ENCODE measurements at regions not wholly inside any gene's neighbourhood (a gene's known extent, or its start where the extent isn't known, plus 50 kb on each side); places are given as distances from the start of the nearest gene placed in this dataset.
"Not testable (repeated sequence)": the region's sequence is repeated elsewhere in the genome, so short reads cannot be mapped to it uniquely, and the experiment has no call there.

DNA sequence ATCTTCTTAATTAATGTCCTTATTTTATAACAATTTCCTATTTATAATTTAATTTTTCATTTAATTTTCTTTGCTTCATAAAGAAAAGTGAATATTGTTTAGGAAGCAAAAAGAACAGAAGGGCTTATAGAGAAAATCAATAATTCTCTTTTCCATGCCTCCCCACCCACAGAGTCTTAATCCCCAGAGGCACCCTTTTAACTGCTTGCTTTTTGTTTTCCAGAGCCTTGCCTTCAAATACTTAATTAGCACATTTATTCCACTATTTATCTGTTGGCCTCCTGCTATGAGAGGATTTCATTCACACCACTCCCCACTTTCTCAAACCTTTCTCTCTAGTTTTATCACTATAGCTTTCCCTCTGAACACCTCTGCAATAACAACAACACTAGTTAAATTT is 373.6 kb downstream of the MBD2 start:
- intact Hi-C loops (cut with DNase I, micrococcal nuclease): no loop called here
- ATAC-seq: no peak
- no peak for DNase-seq

DNA sequence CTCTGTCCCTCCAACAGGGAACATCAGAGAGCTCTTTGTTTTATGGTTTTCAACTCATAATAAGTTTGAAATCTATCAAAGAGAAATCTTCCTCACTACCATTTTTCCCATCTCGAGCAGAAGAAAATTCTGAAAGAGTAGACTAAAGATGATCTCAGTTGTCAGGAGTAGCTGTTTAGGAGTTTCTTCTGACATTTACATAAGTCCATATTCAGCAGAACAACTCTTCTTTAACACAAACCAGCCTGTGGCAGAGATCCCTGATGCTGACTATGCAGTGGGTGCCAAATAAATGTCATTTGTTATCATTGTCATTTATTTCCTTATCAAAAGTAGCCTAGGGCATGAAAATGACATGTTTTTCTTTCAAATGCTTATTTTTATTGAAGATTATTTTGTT is 380.7 kb downstream of the MBD2 start:
- no peak for DNase-seq
- no peak for ATAC-seq
- intact Hi-C loops (cut with DNase I, micrococcal nuclease): no loop called here

DNA sequence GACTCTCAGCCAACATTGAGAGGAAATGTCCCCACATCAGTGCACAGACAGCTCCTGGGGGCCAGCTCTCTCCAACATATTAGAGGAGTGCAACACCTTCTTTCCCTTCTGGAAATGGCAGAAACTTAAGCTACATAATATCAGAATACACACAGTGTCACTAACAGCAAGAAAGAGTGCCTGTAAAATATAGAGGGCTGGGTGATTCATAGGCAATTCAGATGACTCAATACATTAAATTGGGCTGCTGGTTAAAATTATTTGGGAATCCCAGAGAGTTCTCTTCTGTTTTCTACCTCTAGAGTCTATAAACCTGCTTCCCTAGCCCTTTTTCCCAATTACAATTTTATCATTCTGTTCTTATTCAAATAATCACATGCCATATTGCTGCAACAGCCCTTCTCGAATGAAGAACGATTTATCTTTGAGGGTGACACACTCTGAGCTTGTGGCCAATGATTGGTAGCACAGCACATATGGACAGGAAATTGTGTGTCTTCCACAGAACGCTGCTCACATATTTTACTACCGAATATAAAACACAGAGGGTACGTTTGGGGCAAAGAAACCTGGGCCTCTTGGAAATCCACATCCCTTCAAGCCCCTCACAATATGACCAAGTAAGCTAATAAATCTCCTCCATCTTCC is 381.2 kb downstream of the MBD2 start:
- intact Hi-C loops (cut with DNase I, micrococcal nuclease): no loop called here
- ATAC-seq (no peak), DNase-seq (no peak)

DNA sequence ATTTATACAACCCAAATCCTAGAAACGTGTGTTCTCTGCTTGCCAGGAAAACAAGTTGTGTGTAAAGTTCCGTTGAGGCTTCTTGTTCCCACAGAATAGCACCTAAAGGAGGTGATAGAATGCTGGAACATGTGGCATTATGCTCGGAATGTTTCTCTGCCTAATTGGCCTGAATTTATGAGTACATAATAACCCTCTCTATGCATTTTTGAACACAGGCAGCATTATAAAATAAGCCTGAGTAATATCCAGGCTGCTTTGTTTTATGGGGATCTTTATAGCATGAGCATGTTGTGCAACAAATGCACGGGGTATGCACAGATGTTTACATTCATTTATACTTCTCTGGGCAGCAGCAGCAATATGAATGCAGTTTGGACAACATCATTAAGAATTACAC is 385.7 kb downstream of the MBD2 start:
- peak; percentile 76 for ATAC-seq
- intact Hi-C loops (cut with DNase I, micrococcal nuclease): no loop called here
- DNase-seq: no peak

DNA sequence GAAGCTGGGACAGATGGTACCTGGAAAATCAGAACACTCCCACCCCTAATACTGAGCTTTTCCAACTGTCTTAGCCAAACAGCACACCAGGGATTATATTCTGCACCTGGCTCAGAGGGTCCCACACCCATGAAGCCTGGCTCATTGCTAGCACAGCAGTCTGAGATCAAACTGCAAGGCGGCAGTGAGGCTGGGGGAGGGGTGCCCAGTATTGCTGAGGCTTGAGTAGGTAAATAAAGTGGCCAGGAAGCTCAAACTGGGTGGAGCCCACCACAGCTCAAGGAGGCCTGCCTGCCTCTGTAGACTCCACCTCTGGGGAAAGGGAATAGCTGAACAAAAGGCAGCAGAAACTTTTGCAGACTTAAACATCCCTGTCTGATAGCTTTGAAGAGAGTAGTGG is 403.3 kb downstream of the MBD2 start:
- DNase-seq: peak in 1 of 2 donors; percentile 31
- intact Hi-C loops (cut with DNase I, micrococcal nuclease); ATAC-seq: not testable (repeated sequence)

DNA sequence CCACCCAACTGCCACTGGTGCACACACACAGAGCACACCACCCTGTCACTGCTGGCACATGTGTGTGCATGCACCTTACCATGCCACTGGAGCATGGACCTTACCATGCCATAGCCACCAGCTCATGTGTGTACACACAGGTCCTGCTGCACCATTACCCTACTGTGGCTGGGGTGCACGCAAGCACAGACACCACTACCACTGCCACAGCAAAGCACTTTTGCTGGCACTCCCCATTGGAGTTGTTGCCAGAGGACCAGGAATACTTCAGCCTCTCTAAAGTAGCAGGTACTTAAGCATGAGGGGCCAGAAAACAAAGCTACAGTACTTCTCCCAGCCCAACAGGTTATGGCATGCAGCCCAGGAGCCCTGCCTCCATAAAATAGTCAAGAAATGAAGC is 404.8 kb downstream of the MBD2 start:
- no peak for DNase-seq
- intact Hi-C loops (cut with DNase I, micrococcal nuclease): no loop called here
- ATAC-seq: no peak

DNA sequence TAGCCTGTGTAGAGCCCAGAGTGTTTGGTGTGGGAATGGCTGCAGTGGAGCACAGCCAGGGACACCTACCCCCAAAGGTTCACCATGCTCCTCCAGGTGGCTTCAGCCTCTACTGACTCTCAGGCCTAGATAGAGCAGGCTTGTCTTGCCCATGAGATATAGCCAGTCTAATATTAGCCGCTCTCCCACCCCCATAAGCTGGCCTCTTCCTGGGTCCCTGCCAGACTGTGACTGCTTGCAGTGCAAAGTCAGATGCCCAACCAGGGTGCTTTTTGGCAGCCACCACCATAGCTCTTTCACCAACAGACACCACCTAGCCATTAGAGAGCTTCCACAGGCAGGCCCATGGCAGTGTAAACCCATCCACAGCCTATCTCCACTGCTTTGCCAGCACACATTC is 405.3 kb downstream of the MBD2 start:
- no peak for ATAC-seq
- no peak for DNase-seq
- intact Hi-C loops (cut with DNase I, micrococcal nuclease): no loop called here

DNA sequence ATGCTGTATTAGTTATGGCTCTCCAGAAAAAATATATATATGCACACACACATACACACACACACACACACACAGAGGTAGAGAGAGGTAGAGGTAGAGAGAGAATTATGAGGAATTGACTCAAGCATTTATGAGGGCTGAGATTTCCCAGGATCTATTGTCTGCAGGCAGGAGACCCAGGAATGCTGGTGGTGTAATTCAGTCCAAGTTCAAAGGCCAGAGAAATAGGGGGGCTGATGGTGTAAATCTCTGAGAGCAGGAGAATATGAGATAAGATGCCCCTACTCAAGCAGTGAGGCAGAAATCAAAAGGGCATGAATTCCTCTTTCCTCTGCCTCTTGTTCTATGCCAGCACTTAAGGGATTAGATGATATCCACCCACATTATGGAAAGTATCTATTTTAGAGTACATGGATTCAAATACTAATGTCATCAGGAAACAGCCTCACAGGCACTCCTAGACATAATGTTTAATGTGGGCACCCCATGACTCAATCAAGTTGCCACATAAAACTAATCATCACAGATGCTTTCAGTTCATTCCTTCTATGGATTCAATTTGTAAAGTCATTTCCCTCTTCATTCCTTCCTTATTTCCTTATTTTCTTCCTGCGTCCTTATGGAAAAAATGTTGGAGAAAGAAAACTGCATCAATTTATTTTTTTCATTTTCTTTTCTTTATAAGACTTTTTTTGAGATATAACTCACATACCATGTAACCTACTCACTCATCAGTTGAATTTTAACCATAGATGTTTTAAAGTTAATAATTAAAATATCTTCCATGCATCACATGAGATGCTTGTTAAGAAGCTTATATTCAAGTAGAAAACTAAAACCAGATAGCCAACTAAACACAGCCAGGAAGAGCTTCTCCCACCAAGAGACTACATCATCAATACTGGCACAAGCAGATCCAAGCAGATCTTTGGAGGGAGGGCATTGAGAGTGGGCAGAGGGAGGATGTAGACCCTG is 406.2 kb downstream of the MBD2 start:
- ATAC-seq (no peak), DNase-seq (no peak)
- intact Hi-C loops (cut with DNase I, micrococcal nuclease): no loop called here

DNA sequence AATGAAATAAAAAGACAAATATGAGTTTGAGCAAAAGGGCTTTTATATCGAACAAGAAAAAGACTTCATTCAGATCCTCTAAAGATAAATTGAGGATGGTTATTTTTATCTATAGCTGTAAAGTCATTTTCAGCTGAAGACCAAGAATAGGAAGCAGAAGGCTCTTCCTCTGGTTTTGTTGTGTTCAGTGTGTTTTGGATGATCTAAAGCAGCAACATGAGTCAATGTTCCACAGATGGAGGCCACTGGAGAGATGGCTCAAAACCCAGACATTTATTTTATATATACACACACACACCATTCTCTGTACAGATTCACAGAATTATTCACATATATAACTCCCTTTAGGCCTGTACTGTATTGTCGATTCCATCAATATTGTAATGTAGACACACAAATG is 424.3 kb downstream of the MBD2 start:
- ATAC-seq (no peak), DNase-seq (no peak)
- intact Hi-C loops (cut with DNase I, micrococcal nuclease): no loop called here

DNA sequence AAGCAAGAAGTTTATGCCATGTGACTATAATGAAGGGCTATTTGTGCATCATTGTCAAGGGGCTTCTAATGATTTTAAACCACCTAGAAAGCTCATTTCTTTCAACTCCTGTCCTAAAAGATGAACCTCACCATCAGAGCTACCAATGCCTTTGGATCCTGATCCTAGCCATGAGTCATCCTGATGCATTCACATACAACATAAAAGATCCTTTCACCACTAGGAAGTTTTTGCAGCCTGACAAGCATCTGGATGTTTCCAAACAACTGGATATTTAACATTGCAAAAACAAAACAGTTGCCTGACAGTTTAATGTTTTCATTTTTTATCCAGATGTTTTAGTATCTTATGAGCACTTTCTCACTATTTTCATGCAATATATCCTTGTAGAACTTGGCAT is 425.3 kb downstream of the MBD2 start:
- DNase-seq (no peak), ATAC-seq (no peak)
- intact Hi-C loops (cut with DNase I, micrococcal nuclease): no loop called here

DNA sequence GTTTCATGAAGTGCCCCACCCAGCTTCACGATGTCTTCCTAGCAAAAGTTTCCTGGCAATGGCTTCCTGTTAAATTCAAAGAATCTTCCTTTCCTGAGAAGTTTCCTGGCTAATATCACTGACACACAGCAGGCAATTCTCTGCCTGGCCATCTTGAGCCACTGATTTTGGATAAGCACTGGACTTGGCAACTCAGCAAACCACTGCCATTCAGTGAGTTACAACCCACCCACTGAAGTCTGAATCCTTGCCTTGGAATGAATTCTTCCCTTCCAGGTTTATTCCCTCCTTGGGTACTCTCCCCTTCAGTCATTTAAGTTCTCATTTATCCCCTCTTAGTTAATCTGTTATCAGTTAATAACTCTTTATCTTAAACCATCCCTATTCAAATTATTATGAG is 426.0 kb downstream of the MBD2 start:
- intact Hi-C loops (cut with DNase I, micrococcal nuclease): no loop called here
- DNase-seq (no peak), ATAC-seq (no peak)

DNA sequence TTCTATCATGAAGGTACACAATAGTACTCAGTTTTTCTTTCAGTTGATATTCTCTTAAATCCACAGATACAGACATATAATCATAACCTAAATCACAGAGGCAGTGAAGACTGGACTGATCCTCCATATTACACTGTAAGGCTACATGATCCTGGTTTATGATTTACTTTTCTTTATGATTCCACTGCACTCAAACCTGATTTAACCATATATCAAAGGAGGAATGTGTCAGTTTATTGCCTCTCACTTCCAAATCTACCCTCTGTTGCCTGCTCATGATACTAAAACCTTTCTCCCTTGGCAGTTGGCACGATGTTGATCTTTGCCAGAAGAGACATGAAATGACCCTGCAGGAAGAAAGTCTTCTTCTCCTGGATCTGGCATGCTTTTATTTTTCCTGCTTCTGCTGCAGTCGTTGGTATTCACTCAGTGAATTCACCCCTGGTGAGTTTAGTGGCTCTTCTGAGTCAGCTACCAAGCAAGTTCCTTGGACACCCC is 426.4 kb downstream of the MBD2 start:
- DNase-seq: peak; percentile 14 to 41
- intact Hi-C loops (cut with DNase I, micrococcal nuclease): no loop called here
- peak; percentile 97 for ATAC-seq

DNA sequence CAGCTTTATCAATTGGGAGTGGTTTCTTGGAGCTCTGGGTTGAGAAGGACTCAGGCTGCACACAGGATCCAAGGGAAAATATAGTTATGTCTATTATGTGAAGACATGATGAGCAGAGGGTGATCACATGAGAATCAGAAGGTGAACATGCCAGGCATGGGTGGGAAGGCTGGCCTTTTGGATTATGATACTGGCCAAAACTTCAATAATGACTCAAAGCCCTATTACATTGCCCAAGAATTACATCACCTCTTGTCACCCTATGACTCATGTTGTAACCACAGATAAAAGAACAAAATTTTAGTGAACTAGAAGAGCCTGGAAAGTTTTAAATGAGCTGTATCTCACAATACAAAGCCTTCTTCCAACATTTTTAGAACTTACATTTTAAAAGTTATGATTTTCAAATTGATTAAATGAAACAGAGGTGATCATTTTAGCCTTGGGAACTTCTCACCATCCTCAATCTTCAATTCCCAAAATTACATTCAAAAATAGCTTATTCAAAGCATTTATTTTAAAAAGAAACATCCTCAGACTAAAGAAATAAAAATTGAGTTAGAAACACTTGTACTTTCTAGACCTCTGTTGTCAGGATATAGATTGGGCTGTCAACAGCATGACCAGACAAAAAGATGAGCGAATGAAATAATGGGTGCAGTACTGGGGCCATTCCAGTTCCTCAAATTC is 428.3 kb downstream of the MBD2 start:
- peak; percentile 15 for ATAC-seq
- DNase-seq: no peak
- intact Hi-C loops (cut with DNase I, micrococcal nuclease): no loop called here

DNA sequence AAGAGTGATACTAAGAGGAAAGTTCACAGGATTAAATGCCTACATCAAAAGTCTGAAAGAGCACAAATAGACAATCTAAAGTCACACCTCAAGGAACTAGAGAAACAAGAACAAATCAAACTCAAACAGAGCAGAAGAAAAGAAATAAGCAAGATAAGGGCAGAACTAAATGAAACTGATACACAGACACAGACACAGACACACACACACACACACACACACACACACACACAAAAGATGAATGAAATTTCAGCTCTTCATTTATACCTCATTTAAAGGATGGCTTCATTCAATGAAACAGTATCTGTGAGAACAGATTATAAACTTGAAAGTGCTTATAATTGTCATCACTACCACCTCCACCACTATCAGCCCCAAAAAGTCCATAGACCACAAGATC is 428.9 kb downstream of the MBD2 start:
- DNase-seq: no peak
- ATAC-seq: no peak
- intact Hi-C loops (cut with DNase I, micrococcal nuclease): no loop called here

DNA sequence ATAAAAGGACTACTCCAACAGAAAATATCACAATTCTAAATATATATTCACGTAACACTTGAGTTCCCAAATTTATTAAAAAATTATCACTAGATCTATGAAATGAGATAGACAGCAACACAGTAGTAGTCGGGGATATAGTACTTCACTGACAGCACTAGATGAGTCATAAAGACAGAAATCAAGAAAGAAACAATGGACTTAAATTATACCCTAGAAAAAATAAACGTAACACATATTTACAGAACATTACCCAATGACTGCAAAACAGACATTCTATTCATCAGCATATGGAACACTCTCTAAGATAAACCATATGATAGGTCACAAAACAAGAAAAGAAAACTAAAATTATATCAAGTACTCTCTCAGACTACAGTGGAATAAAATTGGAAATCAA is 429.4 kb downstream of the MBD2 start:
- DNase-seq: no peak
- intact Hi-C loops (cut with DNase I, micrococcal nuclease): no loop called here
- ATAC-seq: no peak

DNA sequence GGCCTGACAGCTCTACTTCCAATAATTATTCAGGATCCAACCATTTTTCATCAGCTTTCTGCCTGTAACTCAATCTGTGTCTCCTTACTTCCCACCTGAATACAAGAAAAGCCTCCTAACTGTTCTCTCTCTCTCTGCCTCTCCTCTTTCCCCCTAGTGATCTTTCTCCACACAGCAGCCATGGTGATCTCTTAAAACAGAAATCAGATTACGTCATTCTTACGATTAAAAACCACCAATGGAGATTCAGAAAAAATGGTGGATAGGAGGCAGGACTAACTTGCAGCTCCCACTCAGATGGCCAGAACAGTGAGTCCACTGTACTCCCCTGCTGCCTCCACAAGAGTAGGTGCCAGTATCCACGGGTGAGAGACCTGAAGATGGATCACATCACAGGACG is 431.7 kb downstream of the MBD2 start:
- no peak for DNase-seq
- ATAC-seq: no peak
- intact Hi-C loops (cut with DNase I, micrococcal nuclease): no loop called here

DNA sequence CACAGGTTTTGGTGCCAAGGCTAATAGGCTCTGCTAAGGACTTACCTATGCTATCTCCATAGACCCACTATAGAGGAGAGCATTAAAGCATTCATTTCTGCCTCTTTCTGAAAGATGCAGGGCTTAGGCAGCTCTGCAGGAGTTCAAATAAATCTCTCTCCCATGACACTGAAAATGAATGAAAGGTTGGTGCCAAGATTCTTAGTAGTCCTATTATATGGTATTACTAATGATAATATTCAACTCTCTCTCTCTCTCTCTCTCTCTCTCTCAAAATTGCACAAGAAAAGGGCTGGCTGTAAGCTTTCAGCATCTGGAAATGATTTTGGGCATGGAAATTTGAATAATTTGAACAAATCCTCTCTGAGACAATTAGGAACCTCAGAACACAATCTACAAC is 433.7 kb downstream of the MBD2 start:
- ATAC-seq: no peak
- intact Hi-C loops (cut with DNase I, micrococcal nuclease): no loop called here

DNA sequence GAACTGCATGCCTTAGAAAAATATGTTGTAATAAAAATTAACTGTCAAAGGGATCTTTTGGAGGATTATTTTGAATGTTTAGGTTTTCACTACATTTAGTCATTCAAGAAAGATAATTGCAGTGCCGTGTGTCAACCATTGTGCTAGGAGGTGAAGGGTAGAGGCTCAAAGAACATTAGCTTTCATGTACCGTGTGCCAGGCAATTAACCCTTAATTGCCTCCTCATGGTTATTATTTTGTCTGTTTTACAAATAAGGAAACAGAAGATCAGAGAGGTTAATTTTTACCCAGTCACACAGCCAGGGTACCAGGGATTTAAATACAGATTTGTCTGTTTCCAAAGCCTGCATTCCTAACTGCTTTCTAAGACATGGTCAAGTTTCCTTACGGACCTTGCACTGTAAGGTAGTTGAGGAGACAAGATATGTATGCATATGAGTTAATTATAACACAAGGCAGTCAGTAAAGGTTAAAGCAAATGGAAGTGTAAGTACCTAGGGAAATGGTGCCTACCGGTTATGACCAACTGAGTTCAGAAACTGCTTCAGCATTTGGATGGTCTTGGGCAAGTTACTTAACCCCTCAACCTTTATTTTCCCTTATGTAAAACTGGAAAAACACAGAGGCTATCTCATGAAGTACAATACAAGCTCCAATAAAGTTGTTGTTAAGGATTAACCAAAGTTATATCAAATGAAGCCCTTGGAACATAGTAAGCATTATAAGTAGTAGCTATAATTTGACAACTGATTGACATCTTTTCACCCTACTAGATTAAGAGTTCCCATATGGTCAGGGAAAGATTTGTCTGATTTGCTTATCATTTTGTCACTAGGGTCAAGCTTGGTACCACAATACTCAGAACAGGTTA is 434.9 kb downstream of the MBD2 start:
- DNase-seq (no peak), ATAC-seq (peak; percentile 93)
- intact Hi-C loops (cut with DNase I, micrococcal nuclease): no loop called here

More for the DNA sequence above, 433.7 kb downstream of the MBD2 start:
- DNase-seq: no peak

DNA sequence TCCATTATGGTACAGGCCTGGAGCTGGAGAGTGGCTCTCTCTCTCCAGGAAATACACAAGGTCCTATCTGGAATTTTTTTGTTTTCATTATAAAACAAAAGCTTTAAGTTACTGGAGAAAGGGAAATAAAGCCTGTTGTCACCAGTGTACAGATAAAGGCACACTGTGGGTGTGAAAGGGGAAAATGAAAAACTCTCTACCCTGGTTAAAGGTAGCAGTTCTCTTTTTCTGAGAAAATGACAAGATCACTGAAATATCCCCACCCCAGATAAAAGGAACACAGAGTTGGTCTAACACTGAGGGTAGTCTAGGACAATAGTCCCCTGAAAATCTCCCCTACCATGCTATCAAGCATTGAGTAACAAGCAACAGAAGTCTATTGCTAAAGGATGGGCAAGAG is 438.7 kb downstream of the MBD2 start:
- intact Hi-C loops (cut with DNase I, micrococcal nuclease): no loop called here
- no peak for ATAC-seq

More for the DNA sequence above, 438.7 kb downstream of the MBD2 start:
- no peak for DNase-seq
